Endothelial cell of umbilical vein (primary cell): ENCODE measurements at regions not wholly inside any gene's neighbourhood (a gene's known extent, or its start where the extent isn't known, plus 50 kb on each side); places are given as distances from the start of the nearest gene placed in this dataset.

ENCODE experiments used
- GATA2 ChIP-seq: IDR thresholded peaks from 2 replicates; pipeline ENCODE4 v1.7.0; 2011; ENCODE audit warnings: low read depth, mild to moderate bottlenecking, moderate library complexity, mixed read lengths, low read length; ENCODE audit not compliant: insufficient read length, insufficient read depth
- JUN ChIP-seq: IDR thresholded peaks from 2 replicates; pipeline ENCODE4 v1.6.1; 2011; ENCODE audit warnings: borderline replicate concordance, low read depth; ENCODE audit not compliant: insufficient read length, insufficient read depth
- MYC ChIP-seq: IDR thresholded peaks from one replicate; pipeline ENCODE4 v1.6.1; 2011; ENCODE audit warnings: mild to moderate bottlenecking, low read depth, low read length
- POLR2A ChIP-seq: IDR thresholded peaks from 2 replicates; pipeline ENCODE4 v1.6.1; 2012; ENCODE audit warnings: low read depth, mild to moderate bottlenecking, control low read depth, low read length
- POLR2AphosphoS5 ChIP-seq: IDR thresholded peaks from 2 replicates; pipeline ENCODE4 v1.6.1; 2012; ENCODE audit warnings: low read depth, mild to moderate bottlenecking, control low read depth, low read length, moderate library complexity; ENCODE audit not compliant: insufficient read depth
- TF ChIP-seq, protein P1 (sequence below), 2 donors: IDR thresholded peaks; 1 replicate in 1 of 2; 2 replicates in 1 of 2; pipeline ENCODE4 v1.5.1; 2011; ENCODE audit warnings: low read length in 2 of 2, mild to moderate bottlenecking in 2 of 2, moderate library complexity in 2 of 2, control low read depth in 1 of 2, inconsistent platforms in 1 of 2, low read depth in 1 of 2; ENCODE audit not compliant: insufficient read depth in 1 of 2; ENCODE audit errors: extremely low read depth in 1 of 2
- TF ChIP-seq, protein P2 (sequence below): IDR thresholded peaks from 2 replicates; pipeline ENCODE4 v1.6.1; 2011; ENCODE audit not compliant: insufficient read depth, insufficient read length

DNA sequence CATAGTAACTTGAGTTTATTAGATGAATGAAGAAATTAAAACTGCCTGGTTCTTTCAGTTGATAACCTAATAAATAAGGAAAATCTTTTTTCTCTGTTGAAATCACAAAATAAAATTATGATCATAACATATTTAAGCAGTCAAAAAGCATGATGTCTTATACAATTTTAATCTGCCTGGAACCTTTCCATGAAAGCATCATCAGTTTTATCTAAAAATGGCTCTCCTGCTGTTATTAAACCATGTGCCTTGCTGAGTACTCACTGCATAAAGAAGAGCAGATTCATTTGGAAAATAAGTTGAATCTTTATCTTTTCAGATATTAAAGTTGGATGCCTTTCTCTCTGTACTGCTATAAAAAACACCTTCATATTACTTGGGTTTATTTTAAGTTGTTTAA lies 148.8 kb downstream of the SLC24A2 start:
- TF ChIP-seq, protein P1, sequence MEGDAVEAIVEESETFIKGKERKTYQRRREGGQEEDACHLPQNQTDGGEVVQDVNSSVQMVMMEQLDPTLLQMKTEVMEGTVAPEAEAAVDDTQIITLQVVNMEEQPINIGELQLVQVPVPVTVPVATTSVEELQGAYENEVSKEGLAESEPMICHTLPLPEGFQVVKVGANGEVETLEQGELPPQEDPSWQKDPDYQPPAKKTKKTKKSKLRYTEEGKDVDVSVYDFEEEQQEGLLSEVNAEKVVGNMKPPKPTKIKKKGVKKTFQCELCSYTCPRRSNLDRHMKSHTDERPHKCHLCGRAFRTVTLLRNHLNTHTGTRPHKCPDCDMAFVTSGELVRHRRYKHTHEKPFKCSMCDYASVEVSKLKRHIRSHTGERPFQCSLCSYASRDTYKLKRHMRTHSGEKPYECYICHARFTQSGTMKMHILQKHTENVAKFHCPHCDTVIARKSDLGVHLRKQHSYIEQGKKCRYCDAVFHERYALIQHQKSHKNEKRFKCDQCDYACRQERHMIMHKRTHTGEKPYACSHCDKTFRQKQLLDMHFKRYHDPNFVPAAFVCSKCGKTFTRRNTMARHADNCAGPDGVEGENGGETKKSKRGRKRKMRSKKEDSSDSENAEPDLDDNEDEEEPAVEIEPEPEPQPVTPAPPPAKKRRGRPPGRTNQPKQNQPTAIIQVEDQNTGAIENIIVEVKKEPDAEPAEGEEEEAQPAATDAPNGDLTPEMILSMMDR (IDR thresholded peaks at IDR 0.05; ENCODE audit: extremely low read depth in 1 of 2, insufficient read depth in 1 of 2, low read depth in 1 of 2, low read length in 2 of 2): no peak
- TF ChIP-seq MYC (no peak), POLR2AphosphoS5 (no peak), POLR2A (no peak), GATA2 (no peak), JUN (no peak)
- TF ChIP-seq, protein P2, sequence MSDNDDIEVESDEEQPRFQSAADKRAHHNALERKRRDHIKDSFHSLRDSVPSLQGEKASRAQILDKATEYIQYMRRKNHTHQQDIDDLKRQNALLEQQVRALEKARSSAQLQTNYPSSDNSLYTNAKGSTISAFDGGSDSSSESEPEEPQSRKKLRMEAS: no peak
